ENCODE measurements at regions not wholly inside any gene's neighbourhood (a gene's known extent, or its start where the extent isn't known, plus 50 kb on each side); places are given as distances from the start of the nearest gene placed in this dataset.

GRCh38 chr7:124387056-124387455 lies 354.2 kb upstream of the TMEM229A start:
- no peak for TF ChIP-seq STAG1 (CRISPR knock-in tag; IDR thresholded peaks at IDR 0.05)
- TF ChIP-seq CHD2 (IDR thresholded peaks at IDR 0.05; ENCODE audit: low read depth, low read length): no peak
- TF ChIP-seq CTCF (CRISPR knock-in tag; IDR thresholded peaks at IDR 0.05): no peak
